ENCODE measurements at regions not wholly inside any gene's neighbourhood (a gene's known extent, or its start where the extent isn't known, plus 50 kb on each side); places are given as distances from the start of the nearest gene placed in this dataset.

DNA sequence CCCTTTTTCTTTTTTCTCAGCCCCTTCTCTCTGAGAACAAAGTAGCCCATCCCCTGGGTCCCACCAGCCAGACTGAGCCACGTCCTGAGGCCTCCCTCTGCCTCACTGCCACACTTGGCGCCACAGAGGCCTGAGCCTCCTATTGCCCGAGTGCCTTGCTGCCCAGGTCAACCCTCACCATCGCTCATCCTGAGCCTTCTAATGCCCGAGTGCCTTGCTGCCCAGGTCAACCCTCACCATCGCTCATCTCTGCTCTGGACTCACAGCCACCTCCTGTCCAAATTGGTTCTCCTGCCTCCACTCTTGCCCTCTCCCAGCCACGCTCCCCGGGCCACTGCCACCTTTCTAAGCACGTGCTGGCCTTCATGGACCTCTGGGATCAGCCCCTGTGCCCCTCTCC is 53.2 kb upstream of the SMNDC1 start:
- in situ Hi-C loops (cut with MboI): no loop called here
- H3K4me3 ChIP-seq: no peak overlapping the region

More for the DNA sequence above, 53.2 kb upstream of the SMNDC1 start:
- no TSS peak for BruUV-seq (replicated peaks)
- no peak overlapping the region for H2AFZ ChIP-seq (ENCODE audit: low read depth, low read length)
- no peak overlapping the region for H3K27ac ChIP-seq (ENCODE audit: extremely low read depth, low read depth, low read length)
- peaks cover 2 to 54% of the 10 kb centered on the region in 2 experiments; a peak in 4 of 5 replicates for H3K27me3 ChIP-seq (ENCODE audit: control insufficient read depth in 2 of 2, insufficient read depth in 2 of 2, low read length in 2 of 2)
- H3K79me2 ChIP-seq (ENCODE audit: control insufficient read depth, insufficient read depth, low read length): no peaks in the 10 kb centered on the region
- H3K9me1 ChIP-seq (ENCODE audit: control insufficient read depth, insufficient read depth, low read length): no peaks in the 10 kb centered on the region
- intact Hi-C loops (cut with micrococcal nuclease): loop anchor here (5.0 kb wide), 1 partner anchor 39 kb away; no protein-coding TSS in a partner anchor
- FAIRE-seq: no peak
- no peak overlapping the region for H3K4me2 ChIP-seq (ENCODE audit: insufficient read depth, low read length)
- H3K36me3 ChIP-seq (ENCODE audit: control insufficient read depth, insufficient read depth, low read length): no peaks in the 10 kb centered on the region
- no peak overlapping the region for H3K9ac ChIP-seq (ENCODE audit: insufficient read depth in 1 of 2, low read depth in 2 of 2, low read length in 2 of 2)
- no peaks in the 10 kb centered on the region for H4K20me1 ChIP-seq (replicated peaks; ENCODE audit: control insufficient read depth, insufficient read depth, low read length)
- WGBS (ENCODE audit: insufficient coverage, low coverage, missing lambda C conversion rate): 30% methylated on average over 5 of the region's 9 CpGs
- no peak for ATAC-seq
- no peaks in the 10 kb centered on the region for H3K9me3 ChIP-seq (replicated peaks; ENCODE audit: control insufficient read depth, insufficient read depth, low read depth, low read length)
- ChIA-PET CTCF (ENCODE audit: low intra/inter-chr PET ratio) (no interaction called here), POLR2A (no interaction called here)
- no peak for TF ChIP-seq ZFP91 (CRISPR knock-in tag; IDR thresholded peaks at IDR 0.05)
- no peak for TF ChIP-seq ILK (tag; IDR thresholded peaks at IDR 0.05; ENCODE audit: borderline replicate concordance, low read depth)
- no peak for TF ChIP-seq SETDB1 (IDR thresholded peaks at IDR 0.05; ENCODE audit: low read length)
- TF ChIP-seq FOXK2 (conservative IDR thresholded peaks at IDR 0.05 in 1 of 2, IDR thresholded peaks at IDR 0.05 in 1 of 2; ENCODE audit: low read depth in 2 of 2): no peak
- TF ChIP-seq ZFP1 (CRISPR knock-in tag; IDR thresholded peaks at IDR 0.05): no peak
- TF ChIP-seq, protein P1, sequence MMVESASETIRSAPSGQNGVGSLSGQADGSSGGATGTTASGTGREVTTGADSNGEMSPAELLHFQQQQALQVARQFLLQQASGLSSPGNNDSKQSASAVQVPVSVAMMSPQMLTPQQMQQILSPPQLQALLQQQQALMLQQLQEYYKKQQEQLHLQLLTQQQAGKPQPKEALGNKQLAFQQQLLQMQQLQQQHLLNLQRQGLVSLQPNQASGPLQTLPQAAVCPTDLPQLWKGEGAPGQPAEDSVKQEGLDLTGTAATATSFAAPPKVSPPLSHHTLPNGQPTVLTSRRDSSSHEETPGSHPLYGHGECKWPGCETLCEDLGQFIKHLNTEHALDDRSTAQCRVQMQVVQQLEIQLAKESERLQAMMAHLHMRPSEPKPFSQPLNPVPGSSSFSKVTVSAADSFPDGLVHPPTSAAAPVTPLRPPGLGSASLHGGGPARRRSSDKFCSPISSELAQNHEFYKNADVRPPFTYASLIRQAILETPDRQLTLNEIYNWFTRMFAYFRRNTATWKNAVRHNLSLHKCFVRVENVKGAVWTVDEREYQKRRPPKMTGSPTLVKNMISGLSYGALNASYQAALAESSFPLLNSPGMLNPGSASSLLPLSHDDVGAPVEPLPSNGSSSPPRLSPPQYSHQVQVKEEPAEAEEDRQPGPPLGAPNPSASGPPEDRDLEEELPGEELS (CRISPR knock-in tag; IDR thresholded peaks at IDR 0.05; ENCODE audit: borderline replicate concordance): no peak
- TF ChIP-seq NBN (IDR thresholded peaks at IDR 0.05; ENCODE audit: low read depth): no peak
- no peak for TF ChIP-seq TCFL5 (CRISPR knock-in tag; conservative IDR thresholded peaks at IDR 0.05)
- no peak for TF ChIP-seq ASH1L (IDR thresholded peaks at IDR 0.05; ENCODE audit: borderline replicate concordance, low read depth, partially characterized antibody)
- no peak for DNase-seq (ENCODE audit: extremely low read depth in 1 of 4, low spot score in 3 of 4)
- H3K4me1 ChIP-seq (replicated peaks in 1 of 2; ENCODE audit: control insufficient read depth in 2 of 2, insufficient read depth in 2 of 2, low read length in 2 of 2): peaks cover 0 to 8% of the 10 kb centered on the region in 2 experiments; a peak in 3 of 5 replicates

Data from K562 (cell line).